GM23248 (cell line): ENCODE measurements at regions not wholly inside any gene's neighbourhood (a gene's known extent, or its start where the extent isn't known, plus 50 kb on each side); places are given as distances from the start of the nearest gene placed in this dataset.

ENCODE experiments used
- EZH2 ChIP-seq: fragments of 200-600 bp; sonication (generic); IDR thresholded peaks from 2 replicates; pipeline ENCODE4 v1.6.1; 2018; ENCODE audit warnings: antibody characterized with exemption, mild to moderate bottlenecking; ENCODE audit not compliant: insufficient read depth, poor library complexity, severe bottlenecking
- EZH2phosphoT487 ChIP-seq: fragments of 200-600 bp; sonication (generic); IDR thresholded peaks from 2 replicates; pipeline ENCODE4 v1.6.1; 2018; ENCODE audit warnings: antibody characterized with exemption, moderate library complexity, mild to moderate bottlenecking, low read depth; ENCODE audit not compliant: insufficient read depth

GRCh38 chr16:55033225-55034156 lies 102.8 kb downstream of the IRX5 start:
- TF ChIP-seq EZH2: no peak
- TF ChIP-seq EZH2phosphoT487: no peak
